GM19372 (cell line): ENCODE measurements at regions not wholly inside any gene's neighbourhood (a gene's known extent, or its start where the extent isn't known, plus 50 kb on each side); places are given as distances from the start of the nearest gene placed in this dataset.

Experiments used
- ATAC-seq: cut with Tn5 transposase; IDR thresholded peaks from one replicate; pipeline ENCODE4 v1.9.1; 2021; ENCODE audit warnings: mild to moderate bottlenecking, low read depth, moderate library complexity; ENCODE audit not compliant: unreplicated experiment

GRCh38 chr12:24328261-24328660 lies 378.8 kb upstream of the SOX5 start:
- no peak for ATAC-seq

- no peak for ATAC-seq
Observed at GRCh38 chr12:24325331-24325730, 375.9 kb upstream of the SOX5 start.

GRCh38 chr12:24307716-24308335 lies 358.4 kb upstream of the SOX5 start:
- ATAC-seq, result no peak

GRCh38 chr12:24307153-24307552 lies 357.7 kb upstream of the SOX5 start:
- ATAC-seq, result no peak

- ATAC-seq, result no peak
Observed at GRCh38 chr12:24306001-24306400, 356.5 kb upstream of the SOX5 start.

- ATAC-seq, result no peak
Observed at GRCh38 chr12:24304285-24304684, 354.8 kb upstream of the SOX5 start.

GRCh38 chr12:24302708-24303107 lies 353.2 kb upstream of the SOX5 start:
- ATAC-seq, result no peak

- no peak for ATAC-seq
Observed at GRCh38 chr12:24297516-24297915, 348.0 kb upstream of the SOX5 start.

GRCh38 chr12:24293549-24293948 lies 344.1 kb upstream of the SOX5 start:
- ATAC-seq, result no peak

GRCh38 chr12:24287963-24288362 lies 338.5 kb upstream of the SOX5 start:
- ATAC-seq, result no peak

GRCh38 chr12:24285448-24285847 lies 336.0 kb upstream of the SOX5 start:
- ATAC-seq, result no peak

- ATAC-seq, result no peak
Observed at GRCh38 chr12:24281341-24281740, 331.9 kb upstream of the SOX5 start.

- ATAC-seq, result no peak
Observed at GRCh38 chr12:24280056-24280842, 330.8 kb upstream of the SOX5 start.

- no peak for ATAC-seq
Observed at GRCh38 chr12:24278832-24279231, 329.4 kb upstream of the SOX5 start.

GRCh38 chr12:24270965-24271364 lies 321.5 kb upstream of the SOX5 start:
- ATAC-seq, result no peak

- ATAC-seq, result no peak
Observed at GRCh38 chr12:24270464-24270863, 321.0 kb upstream of the SOX5 start.

GRCh38 chr12:24268663-24269186 lies 319.3 kb upstream of the SOX5 start:
- no peak for ATAC-seq

- no peak for ATAC-seq
Observed at GRCh38 chr12:24266982-24267381, 317.5 kb upstream of the SOX5 start.

GRCh38 chr12:24256684-24257083 lies 307.2 kb upstream of the SOX5 start:
- ATAC-seq, result no peak

- no peak for ATAC-seq
Observed at GRCh38 chr12:24255920-24256665, 306.6 kb upstream of the SOX5 start.

GRCh38 chr12:24252602-24253001 lies 303.1 kb upstream of the SOX5 start:
- ATAC-seq, result no peak
